OCI-LY7 (cell line): ENCODE measurements at regions not wholly inside any gene's neighbourhood (a gene's known extent, or its start where the extent isn't known, plus 50 kb on each side); places are given as distances from the start of the nearest gene placed in this dataset.

ENCODE experiments used
- CTCF ChIP-seq: fragments of 200-600 bp; sonication (generic); conservative IDR thresholded peaks from 2 replicates; pipeline ENCODE4 v1.5.1; 2014; ENCODE audit warnings: mild to moderate bottlenecking, antibody characterized with exemption, low read length, moderate library complexity, mixed read lengths
- EZH2phosphoT487 ChIP-seq: fragments of 200-600 bp; sonication (generic); IDR thresholded peaks from 2 replicates; pipeline ENCODE4 v1.6.1; 2018; ENCODE audit warnings: low read depth, borderline replicate concordance, mild to moderate bottlenecking, mixed run types, antibody characterized with exemption, low read length, moderate library complexity, mixed read lengths

GRCh38 chr2:160901613-160902012 is 258.6 kb upstream of the TANK start:
- TF ChIP-seq CTCF (no peak), EZH2phosphoT487 (no peak)
